HG02642 (cell line): ENCODE measurements at regions not wholly inside any gene's neighbourhood (a gene's known extent, or its start where the extent isn't known, plus 50 kb on each side); places are given as distances from the start of the nearest gene placed in this dataset.
"Not testable (repeated sequence)": the region's sequence is repeated elsewhere in the genome, so short reads cannot be mapped to it uniquely, and the experiment has no call there.

Experiments
- ATAC-seq: cut with Tn5 transposase; IDR thresholded peaks from one replicate; pipeline ENCODE4 v1.9.1; 2021; ENCODE audit warnings: mild to moderate bottlenecking; ENCODE audit not compliant: unreplicated experiment, poor library complexity

DNA sequence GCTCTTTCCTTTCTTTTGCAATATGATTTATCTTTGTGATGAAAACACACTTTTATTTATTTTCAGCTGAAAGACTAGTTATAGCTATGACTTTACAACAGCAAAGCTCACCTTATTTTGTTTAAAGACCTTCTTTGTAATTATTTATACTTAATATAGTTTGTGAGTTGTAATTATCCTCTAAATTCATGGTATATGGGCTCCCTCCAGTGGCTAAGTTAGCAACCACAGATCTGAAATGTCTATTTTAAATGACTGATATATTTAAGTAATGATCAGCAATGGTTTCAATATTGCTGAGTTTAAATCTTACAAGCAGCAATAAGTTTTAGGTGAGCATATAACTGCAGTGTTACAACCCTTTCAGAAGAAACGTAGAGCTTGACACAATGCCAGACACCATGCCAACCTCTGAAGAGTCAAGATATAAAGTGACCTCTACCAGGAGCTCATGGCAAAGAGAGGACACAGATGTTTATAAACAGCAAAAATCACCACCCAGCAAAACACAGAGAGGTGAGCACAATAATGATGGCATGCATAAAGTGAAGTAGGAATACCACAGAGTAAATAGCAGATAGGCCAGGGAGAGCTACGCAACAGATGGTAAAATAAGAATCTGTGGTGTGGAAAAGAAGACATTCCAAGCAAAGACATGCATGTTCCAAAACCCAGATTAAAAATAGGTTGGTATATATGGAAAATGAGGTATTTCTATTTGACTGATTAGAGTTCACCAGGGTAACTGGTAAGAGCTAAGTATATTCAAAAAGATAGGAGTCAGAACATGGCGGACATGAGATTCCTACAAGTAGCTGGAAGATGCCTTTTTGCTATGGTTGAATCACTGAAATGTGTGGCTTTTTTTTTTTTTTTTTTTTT lies 143.7 kb upstream of the ZNF385D start:
- no peak for ATAC-seq

DNA sequence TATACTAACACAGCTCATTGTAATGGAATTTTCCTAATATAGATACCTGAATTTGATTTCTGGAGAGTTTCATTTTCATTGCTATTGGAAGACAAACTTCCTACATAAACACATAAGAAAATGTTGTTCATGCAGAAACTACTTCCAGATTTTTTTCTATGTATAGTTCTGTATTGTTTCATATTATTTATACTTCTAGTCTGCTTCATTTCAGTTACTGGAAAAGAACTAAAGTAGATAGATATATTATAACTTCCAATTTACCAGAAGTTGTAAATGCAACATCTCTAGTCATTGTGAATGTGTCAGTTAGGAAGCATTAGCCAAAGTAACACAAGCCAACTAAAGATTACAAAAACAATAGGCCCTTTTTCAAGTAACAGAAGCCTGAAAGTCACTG lies 147.3 kb upstream of the ZNF385D start:
- ATAC-seq: no peak

DNA sequence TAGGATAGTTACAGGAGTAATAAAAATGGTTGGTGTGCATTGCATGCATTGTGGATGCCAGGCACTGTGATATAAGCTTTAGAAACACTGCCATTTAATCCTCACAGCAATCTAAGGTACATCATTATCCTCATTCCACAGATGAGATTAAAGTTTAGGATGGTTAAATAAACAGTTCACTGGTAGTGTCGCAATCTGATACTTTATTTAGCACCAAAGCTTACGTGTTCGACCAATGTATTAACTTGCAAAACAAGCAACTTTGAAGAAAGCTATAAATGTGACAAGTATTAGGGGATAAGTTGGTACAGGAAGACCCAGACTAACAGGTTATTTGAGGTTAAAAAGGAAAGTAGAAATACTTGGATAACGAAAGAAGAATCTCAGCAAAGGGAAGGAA lies 150.5 kb upstream of the ZNF385D start:
- no peak for ATAC-seq

DNA sequence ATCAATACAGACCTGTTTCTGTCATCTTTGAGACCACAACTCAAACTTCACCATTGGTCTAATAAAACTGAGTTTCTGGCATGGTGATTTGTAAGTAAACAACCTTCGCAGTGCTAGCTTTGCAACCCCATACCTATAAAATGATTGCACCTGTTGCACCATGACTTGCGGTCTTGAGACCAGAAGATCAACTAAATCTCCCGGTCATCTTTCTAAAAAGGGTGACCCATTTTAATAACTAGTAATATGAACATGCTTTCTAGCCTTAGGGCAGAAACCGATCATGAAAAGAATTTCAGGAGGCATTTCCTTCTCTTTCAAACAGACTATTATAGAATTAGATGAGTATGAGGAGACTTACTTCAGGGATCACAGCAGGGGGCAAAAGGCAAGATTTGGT lies 151.9 kb upstream of the ZNF385D start:
- no peak for ATAC-seq

DNA sequence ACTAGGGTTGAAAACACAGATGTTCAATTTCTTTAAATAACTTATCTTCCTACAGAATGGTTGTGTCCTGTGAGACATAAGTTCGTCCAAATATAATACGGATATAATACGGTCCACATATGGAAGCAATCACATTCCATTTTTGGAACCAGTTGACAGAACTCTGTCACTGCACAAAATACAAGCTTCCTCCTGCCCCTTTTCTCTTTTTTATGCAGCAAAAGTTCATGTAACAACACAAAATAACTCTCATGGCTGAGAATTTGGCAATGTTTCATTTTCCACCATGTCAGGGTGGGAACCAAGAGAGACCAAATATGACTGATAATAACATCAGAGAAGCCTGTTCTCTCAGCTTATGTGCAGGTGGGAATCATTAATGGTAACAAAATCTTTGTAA lies 158.1 kb upstream of the ZNF385D start:
- ATAC-seq: no peak

DNA sequence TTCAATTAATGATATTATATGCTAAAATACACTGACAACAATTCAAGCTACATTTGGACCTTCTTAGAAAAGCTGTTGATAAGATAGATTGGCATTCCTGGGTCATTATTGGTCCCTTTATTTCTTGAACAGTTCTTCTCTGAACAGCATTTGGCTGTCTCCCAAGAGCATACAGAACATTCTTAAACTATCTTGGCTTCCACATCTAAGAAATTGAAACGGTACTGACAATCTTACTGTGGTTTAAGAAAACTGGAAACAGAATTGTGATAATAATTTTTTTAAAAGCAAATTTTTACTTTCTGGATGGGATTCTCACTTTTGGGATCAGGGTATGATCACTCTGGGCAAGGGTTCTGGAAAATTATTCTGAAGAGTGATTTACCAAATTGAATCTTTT lies 161.7 kb upstream of the ZNF385D start:
- ATAC-seq: no peak

DNA sequence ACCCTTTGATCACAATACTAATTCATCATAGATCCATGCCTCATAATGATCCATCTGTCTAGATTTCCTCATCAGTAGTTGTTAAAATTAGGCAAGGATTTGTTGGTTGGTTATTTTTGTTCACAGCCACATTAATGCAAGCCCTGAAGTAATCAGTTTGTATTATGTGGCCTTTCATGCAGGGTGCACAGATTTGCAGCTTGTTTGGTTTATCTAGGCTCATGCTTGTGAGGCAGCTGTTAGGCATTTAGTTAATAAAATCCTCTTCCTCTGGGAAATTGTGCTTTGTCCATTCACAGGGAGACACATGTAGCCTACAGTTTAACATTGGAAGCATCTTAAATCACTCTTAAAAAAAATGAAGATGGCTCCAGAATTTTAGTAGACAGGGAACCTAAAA lies 162.8 kb upstream of the ZNF385D start:
- ATAC-seq: no peak

DNA sequence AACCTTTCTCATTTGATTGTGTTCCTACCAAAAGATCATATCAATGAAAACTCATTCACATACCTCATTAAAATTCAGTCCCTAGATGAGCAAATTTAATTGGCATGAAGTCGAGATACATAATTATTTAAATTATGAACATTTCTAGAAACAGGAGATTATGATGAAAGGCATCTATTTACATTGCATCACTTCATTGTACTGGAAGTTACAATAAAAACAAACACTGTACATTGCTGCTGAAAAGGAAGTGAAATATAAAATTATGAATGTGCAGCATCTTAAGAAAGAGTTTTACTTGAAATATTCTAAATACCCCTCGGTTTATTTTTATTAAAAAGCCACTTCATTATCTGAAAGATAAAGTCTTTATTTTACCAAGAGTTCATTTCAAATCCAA lies 163.4 kb upstream of the ZNF385D start:
- no peak for ATAC-seq

DNA sequence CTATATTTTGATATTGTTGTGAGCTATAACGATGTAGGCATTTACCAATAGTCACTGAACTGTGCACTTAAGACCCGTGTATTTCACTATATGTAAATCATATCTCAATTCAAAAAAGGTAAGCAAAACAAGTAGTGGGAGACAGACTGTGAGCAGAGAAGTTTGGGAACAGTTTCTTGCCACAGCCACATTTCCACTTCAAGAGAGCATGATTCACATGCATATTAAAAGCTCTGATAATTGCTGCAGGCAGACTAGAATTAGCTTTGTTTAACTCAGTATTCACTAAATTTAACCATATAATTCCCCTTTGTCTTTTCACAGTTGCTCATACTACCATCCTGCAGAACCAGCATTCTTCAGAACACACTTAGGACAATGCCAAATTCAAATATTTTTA lies 168.4 kb upstream of the ZNF385D start:
- ATAC-seq: no peak

DNA sequence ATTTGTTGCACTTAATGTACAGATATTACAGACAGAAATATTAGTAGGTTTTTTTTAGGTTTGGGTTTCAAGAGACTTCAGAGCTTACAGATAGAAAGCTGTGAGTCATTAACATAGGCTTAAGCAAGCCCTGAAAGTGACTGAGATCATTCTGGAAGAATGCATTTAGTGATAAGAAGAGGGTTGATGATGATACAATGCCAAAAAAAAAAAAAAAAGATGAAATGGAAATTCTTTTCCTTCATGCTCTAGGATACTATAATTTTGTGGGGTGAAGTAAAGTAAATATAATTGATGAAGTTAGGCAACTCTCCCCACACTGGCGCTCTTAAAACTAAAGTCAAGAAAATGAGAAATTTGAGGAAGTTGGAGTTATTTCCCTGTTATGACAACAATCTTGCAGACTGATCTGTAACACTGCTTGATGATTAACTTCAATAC lies 169.4 kb upstream of the ZNF385D start:
- ATAC-seq: no peak

DNA sequence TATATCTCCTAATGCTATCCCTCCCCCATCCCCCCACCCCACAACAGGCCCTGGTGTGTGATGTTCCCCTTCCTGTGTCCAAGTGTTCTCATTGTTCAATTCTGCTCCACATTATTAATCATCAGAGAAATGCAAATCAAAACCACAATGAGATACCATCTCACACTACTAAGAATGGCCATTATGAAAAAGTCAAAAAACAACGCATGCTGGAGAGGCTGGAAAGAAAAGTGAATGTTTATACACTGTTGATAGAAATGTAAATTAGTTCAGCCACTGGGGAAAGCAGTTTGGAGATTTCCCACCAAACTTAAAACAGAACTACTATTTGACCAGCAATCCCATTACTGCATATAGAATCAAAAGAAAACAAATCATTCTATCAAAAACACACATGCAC lies 172.1 kb upstream of the ZNF385D start:
- not testable (repeated sequence) for ATAC-seq

DNA sequence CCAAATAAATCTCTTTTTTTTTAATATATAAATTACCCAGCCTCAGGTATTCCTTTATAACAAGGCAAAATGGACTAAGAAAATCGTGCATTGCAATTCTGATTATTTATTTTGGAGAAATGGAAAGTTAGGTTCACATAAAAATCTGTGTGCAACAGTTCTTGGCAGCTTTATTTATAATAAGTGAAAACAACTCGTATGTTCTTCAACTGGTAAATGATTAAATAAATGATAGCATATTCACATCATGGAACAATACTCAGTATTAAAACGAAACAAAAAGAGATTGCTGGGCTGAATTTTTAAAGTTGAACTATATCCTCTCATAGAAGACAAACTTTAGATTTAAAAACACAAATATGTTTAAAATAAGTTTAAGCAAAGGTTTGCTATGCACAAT lies 176.3 kb upstream of the ZNF385D start:
- ATAC-seq: no peak

DNA sequence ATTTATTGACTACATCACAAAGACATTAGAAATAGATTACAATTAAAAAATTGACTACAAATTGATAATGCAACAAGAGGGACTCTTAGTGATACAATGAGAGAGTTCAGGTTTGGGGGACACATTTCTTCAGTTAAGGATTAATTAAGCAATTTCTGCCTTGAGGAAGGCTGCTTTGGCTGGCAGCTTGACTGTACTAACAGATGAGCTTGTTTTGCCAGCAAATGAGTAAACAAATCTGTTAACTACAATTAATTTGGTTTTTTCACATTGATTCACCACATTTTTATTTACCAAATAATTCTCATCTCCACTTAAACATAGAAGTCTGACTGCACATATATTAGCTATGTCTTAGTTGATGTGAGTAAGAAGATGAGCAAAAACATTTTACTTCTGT lies 183.6 kb upstream of the ZNF385D start:
- no peak for ATAC-seq

DNA sequence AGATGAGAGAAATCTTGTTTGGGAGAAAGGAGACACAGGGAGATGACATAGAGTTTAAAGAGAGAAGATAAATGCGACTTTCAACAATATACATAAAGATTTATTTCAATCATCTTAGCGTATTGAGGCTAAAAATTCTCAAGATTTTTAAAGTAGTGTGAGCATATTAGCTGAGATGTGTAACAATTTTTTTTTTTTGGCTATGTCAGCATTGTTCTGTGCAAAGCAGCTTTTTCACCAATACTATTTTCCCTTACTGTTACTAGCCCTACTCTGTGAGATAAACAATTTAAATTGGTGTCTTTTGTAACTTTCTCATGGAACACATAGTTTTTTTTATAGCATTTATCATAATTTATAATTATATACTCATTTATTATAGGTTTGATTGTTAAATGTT lies 185.2 kb upstream of the ZNF385D start:
- no peak for ATAC-seq

DNA sequence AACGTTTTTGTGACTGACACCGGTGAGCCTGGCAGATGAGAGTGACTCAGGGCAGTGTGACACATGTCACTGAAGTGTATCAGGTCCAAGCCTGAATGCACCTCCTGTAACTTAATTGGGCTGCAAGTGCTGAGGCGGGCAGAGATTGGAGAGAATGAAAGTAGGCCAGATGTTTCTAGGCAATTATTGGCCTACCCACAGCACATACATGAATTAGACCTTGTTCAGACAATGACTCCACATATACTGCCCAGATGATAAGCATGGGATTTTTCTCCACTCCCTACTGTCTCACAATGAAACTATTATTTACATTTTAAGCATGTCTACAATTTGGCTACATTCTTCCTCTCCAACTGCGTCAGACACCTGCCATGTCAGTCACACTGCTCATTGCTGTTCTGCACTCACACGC lies 187.3 kb upstream of the ZNF385D start:
- ATAC-seq: no peak

DNA sequence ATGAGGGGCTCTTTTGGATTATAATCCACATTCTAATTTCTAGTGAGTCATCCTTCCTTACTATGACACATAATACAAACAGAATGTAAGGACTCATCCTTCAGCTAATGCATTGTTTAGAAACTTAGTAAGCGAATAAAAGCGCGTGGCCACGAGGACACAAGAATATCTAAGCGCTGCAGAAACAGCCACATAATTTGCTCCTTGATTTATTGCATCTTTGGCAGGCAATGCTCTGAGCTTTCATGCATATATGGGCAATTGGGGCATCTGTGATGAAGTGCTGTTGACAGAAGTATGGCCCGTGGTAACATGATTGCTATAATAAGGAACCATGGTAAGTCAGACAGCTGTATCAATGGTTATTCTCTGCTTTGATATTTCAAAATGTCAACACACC lies 191.3 kb upstream of the ZNF385D start:
- ATAC-seq: no peak

DNA sequence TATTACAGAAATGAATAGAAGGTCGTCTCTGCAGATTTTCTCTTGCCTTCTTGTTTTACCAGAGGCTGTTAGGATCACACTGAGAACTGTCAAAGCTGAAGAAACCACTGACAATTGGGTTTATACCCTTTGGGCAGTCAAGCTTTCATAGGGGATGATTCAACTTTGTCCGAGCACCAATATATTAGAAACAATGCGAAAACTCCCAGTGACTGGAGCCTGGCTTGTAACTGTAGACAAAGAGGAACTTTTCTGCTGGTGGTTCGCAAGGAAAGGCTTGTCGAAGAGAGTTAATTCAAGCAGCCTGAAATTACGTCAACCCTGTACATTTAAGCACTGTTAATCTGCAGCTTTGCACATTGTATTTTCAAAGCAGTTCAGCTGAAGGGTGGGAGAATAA lies 193.2 kb upstream of the ZNF385D start:
- no peak for ATAC-seq

DNA sequence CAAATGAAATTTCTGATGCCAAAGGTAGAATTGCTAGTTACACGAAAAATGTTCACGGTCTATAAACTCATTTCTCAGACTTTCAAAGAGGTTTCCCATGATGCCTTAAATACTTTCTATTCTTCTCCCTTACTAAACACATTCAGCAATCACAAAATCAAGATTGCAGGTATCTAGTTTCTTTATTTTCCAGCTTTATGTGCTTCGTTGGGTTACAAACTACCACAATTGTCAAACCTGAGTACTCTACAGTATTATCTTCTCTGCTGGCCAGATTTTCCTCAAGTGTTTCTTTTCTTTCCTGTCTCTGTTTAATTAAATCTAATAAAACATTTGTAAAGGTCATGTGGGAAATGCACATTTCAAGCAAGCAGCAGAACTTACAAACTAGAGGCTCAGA lies 201.8 kb upstream of the ZNF385D start:
- no peak for ATAC-seq

DNA sequence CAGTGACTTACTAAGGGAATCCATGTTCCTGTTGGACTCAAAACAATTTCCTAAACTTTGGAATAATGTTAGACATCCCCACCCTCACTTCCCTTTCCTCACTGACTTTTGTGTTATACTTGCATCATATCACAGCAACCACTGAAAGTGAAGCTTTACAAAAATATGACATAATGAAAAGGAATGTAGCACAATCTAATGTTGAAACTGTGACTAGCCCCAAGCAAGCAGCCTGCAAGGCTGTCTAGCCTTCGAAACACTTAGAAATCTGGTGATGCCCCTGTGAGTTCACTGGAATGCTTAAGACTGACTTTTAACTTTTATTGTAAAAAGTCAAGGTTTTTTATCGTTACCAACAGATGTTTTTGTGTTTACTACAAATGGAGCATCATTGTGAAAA lies 203.7 kb upstream of the ZNF385D start:
- no peak for ATAC-seq

DNA sequence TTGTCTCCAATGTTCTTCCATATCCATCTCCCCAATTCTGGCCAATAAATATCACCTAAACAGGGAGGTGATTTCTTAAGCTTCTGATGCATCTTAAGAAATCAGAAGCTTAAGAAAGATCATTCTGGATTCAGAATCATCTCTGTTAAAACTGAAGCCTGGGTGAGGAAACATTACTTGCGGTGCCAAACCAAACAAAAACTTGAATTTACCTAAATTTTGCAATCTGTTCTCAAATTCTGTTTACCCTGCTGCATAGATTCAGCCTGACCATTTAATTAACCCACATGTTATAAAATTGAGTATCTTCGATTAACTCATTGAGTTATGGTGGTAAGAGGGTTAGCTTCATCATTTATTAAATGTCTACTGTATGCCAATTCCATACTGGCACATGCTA lies 204.4 kb upstream of the ZNF385D start:
- no peak for ATAC-seq

DNA sequence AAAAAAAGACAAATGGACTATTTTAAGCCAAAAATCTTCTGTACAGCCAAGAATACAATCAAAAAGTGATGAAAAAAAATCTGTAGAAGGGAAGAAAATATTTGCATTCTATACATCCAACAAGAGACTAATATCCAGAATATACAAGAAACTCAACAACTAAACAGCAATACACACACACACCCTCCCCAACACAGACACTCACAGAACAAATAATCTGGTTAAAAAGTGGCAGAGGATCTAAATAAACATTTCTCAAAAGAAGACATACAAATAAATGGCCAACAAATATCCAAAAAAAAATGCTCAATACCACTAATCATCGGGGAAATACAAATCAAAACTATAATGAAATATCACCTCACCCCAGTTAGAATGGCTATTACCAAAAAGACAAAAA lies 209.0 kb upstream of the ZNF385D start:
- ATAC-seq: no peak

DNA sequence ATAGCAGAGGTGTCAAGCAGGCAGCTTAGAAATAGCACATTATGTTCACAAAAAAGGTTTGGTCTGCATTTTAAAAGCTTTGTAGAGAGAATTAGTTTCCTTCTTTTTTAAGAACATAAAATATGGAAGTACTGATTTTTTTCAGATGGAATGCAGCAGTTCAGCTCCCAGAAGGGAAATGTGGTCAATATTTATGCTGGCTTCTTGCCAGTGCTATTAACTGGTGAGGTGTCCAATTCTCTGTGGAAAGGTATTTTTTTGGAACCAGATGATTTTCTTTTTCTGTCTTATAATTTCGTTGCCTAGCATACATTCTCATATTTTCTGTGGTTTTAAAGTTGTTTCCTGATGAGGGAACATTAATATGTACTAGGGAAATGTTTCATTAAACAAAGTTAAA lies 211.4 kb upstream of the ZNF385D start:
- no peak for ATAC-seq
